ENCODE measurements at regions not wholly inside any gene's neighbourhood (a gene's known extent, or its start where the extent isn't known, plus 50 kb on each side); places are given as distances from the start of the nearest gene placed in this dataset.

- Mint-ChIP-seq H3K9me3 (peaks cover 2% of the 10 kb centered on the region), H3K27me3 (peaks cover 3% of the 10 kb centered on the region), H3K36me3 (ENCODE audit: low read depth) (no peaks in the 10 kb centered on the region), H3K27ac (no peak overlapping the region), H3K4me1 (ENCODE audit: low read depth) (peaks cover 22% of the 10 kb centered on the region), H3K4me3 (no peak overlapping the region)
- intact Hi-C loops (cut with micrococcal nuclease): no loop called here
- POLR2A ChIA-PET: no interaction called here
- TF ChIP-seq CTCF (IDR thresholded peaks at IDR 0.05): no peak
- ATAC-seq (no peak), DNase-seq (no peak)
- CTCF ChIA-PET: no interaction called here
Observed at GRCh38 chr6:14373648-14374437, 256.3 kb downstream of the CD83 start.

- DNase-seq (no peak), ATAC-seq (no peak)
- intact Hi-C loops (cut with micrococcal nuclease): no loop called here
- no peak for TF ChIP-seq CTCF (IDR thresholded peaks at IDR 0.05)
- H3K36me3 Mint-ChIP-seq (ENCODE audit: low read depth): no peaks in the 10 kb centered on the region
- H3K9me3 Mint-ChIP-seq: peaks cover 2% of the 10 kb centered on the region
- H3K4me3 Mint-ChIP-seq: no peak overlapping the region
- peaks cover 7% of the 10 kb centered on the region for H3K27me3 Mint-ChIP-seq
- H3K4me1 Mint-ChIP-seq (ENCODE audit: low read depth): peaks cover 37% of the 10 kb centered on the region
- ChIA-PET POLR2A (no interaction called here), CTCF (interaction anchor here (1.0 kb wide), 1 partner anchor 54 kb away, joined by 3 read pairs; no protein-coding TSS in a partner anchor)
- H3K27ac Mint-ChIP-seq: no peak overlapping the region
Observed at GRCh38 chr6:14375930-14376329, 258.4 kb downstream of the CD83 start.

- intact Hi-C loops (cut with micrococcal nuclease): no loop called here
- POLR2A ChIA-PET: no interaction called here
- CTCF ChIA-PET: no interaction called here
Observed at GRCh38 chr6:14379568-14379967, 262.0 kb downstream of the CD83 start.

GRCh38 chr6:14380086-14380820 is 262.7 kb downstream of the CD83 start:
- ATAC-seq: no peak
- H3K9me3 Mint-ChIP-seq: peaks cover 2% of the 10 kb centered on the region
- intact Hi-C loops (cut with micrococcal nuclease): no loop called here
- ChIA-PET CTCF (no interaction called here), POLR2A (no interaction called here)
- no peak for DNase-seq
- H3K4me1 Mint-ChIP-seq (ENCODE audit: low read depth): peaks cover 40% of the 10 kb centered on the region
- H3K27ac Mint-ChIP-seq: no peak overlapping the region
- TF ChIP-seq CTCF (IDR thresholded peaks at IDR 0.05): no peak
- no peak overlapping the region for H3K4me3 Mint-ChIP-seq
- H3K27me3 Mint-ChIP-seq: peaks cover 6% of the 10 kb centered on the region
- H3K36me3 Mint-ChIP-seq (ENCODE audit: low read depth): no peaks in the 10 kb centered on the region

More at GRCh38 chr6:14379568-14379967, 262.0 kb downstream of the CD83 start:
- Mint-ChIP-seq H3K9me3 (peaks cover 2% of the 10 kb centered on the region), H3K27ac (no peak overlapping the region), H3K4me3 (no peak overlapping the region), H3K36me3 (ENCODE audit: low read depth) (no peaks in the 10 kb centered on the region), H3K27me3 (peaks cover 6% of the 10 kb centered on the region), H3K4me1 (ENCODE audit: low read depth) (peaks cover 40% of the 10 kb centered on the region)
- no peak for DNase-seq
- no peak for ATAC-seq
- TF ChIP-seq CTCF (IDR thresholded peaks at IDR 0.05): no peak
